ENCODE measurements at regions not wholly inside any gene's neighbourhood (a gene's known extent, or its start where the extent isn't known, plus 50 kb on each side); places are given as distances from the start of the nearest gene placed in this dataset.

- ATAC-seq (no peak), FAIRE-seq (no peak), DNase-seq (no peak)
- intact Hi-C loops (cut with DNase I): no loop called here
- TF ChIP-seq, protein P1, sequence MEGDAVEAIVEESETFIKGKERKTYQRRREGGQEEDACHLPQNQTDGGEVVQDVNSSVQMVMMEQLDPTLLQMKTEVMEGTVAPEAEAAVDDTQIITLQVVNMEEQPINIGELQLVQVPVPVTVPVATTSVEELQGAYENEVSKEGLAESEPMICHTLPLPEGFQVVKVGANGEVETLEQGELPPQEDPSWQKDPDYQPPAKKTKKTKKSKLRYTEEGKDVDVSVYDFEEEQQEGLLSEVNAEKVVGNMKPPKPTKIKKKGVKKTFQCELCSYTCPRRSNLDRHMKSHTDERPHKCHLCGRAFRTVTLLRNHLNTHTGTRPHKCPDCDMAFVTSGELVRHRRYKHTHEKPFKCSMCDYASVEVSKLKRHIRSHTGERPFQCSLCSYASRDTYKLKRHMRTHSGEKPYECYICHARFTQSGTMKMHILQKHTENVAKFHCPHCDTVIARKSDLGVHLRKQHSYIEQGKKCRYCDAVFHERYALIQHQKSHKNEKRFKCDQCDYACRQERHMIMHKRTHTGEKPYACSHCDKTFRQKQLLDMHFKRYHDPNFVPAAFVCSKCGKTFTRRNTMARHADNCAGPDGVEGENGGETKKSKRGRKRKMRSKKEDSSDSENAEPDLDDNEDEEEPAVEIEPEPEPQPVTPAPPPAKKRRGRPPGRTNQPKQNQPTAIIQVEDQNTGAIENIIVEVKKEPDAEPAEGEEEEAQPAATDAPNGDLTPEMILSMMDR (IDR thresholded peaks at IDR 0.05): no peak
- Histone ChIP-seq H3K27me3 (no peaks in the 10 kb centered on the region), H3K27ac (no peak overlapping the region), H3K4me1 (no peaks in the 10 kb centered on the region), H3K4me3 (no peak overlapping the region), H3K36me3 (no peaks in the 10 kb centered on the region), H3K9me3 (no peaks in the 10 kb centered on the region)
- WGBS, 2 donors: 75 to 90% methylated on average over 6 of the region's 6 CpGs
Observed at GRCh38 chr14:41393512-41393911, 213.2 kb upstream of the LRFN5 start.

DNA sequence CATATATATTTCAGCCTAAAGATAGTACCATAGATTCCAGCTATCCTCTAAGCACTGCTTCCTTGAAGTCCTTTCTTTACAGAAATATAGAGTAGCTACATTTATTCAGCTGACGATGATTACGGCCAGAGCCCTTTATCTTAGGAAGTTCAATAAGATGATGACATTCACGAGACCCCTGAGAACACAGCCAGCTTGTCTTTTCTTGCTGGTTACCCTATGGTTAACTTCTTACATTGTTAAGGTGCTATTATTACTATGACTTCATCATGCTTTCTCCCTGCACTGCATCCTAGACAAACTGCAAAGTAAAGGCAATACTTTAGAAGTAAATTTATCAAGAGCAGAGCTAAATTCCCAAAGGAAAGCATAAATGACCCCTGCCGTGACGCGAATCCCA is 214.4 kb upstream of the LRFN5 start:
- Histone ChIP-seq H3K9me3 (no peaks in the 10 kb centered on the region), H3K36me3 (no peaks in the 10 kb centered on the region), H3K27me3 (no peaks in the 10 kb centered on the region), H3K27ac (no peak overlapping the region), H3K4me3 (no peak overlapping the region), H3K4me1 (no peaks in the 10 kb centered on the region)
- FAIRE-seq: no peak
- 58 to 76% methylated on average over 6 of the region's 6 CpGs for WGBS, 2 donors
- TF ChIP-seq, protein P1 (IDR thresholded peaks at IDR 0.05): no peak
- intact Hi-C loops (cut with DNase I): no loop called here
- no peak for ATAC-seq
- DNase-seq: no peak

DNA sequence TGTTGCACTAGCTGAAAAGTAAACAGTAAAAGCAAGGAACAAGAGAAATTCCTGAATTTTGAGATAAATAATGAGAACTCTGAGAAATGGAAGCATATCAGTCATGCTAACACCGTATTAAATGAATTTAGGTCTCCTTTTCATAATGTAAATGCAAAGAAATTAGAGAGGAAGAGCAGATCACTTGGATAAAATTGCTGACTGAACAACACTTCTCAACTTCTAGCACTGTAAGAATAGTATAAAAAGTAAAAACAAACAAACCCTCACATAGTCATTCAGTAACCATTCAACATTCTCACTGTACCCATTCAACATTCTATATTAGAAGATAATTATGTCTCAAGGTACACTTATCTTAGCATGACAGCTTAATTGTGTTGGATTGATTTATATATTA is 217.3 kb upstream of the LRFN5 start:
- Histone ChIP-seq H3K9me3 (no peaks in the 10 kb centered on the region), H3K27me3 (no peaks in the 10 kb centered on the region), H3K4me3 (no peak overlapping the region), H3K36me3 (no peaks in the 10 kb centered on the region), H3K4me1 (no peaks in the 10 kb centered on the region), H3K27ac (no peak overlapping the region)
- DNase-seq (no peak), ATAC-seq (no peak), FAIRE-seq (no peak)
- TF ChIP-seq, protein P1 (IDR thresholded peaks at IDR 0.05): no peak
- intact Hi-C loops (cut with DNase I): no loop called here
- 47 to 49% methylated on average over 1 of the region's 1 CpG for WGBS, 2 donors

DNA sequence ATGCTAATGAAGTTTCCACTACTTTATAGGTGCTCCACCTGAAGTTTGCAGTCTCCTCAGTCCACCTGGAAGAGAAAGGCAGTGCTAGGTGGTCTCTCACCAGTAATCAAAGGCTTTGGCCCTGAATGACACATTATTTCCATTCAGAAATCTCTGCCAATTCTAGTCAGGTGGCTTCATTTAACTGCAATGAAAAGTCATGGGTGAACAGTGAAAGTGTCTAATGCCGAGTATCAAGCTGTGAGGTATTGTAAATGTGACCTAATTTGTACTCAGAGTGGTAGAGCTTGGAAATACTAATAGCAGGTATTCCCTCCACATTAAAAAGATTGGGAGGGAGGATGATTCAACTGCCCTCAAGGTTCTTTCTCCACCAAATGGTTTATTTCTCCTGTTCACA is 220.9 kb upstream of the LRFN5 start:
- H3K9me3 ChIP-seq: no peaks in the 10 kb centered on the region
- TF ChIP-seq, protein P1 (IDR thresholded peaks at IDR 0.05): no peak
- DNase-seq (no peak), ATAC-seq (no peak), FAIRE-seq (no peak)
- no peak overlapping the region for H3K27ac ChIP-seq
- intact Hi-C loops (cut with DNase I): no loop called here
- no peaks in the 10 kb centered on the region for H3K4me1 ChIP-seq
- H3K4me3 ChIP-seq: no peak overlapping the region
- H3K27me3 ChIP-seq: no peaks in the 10 kb centered on the region
- 61 to 73% methylated on average over 1 of the region's 1 CpG for WGBS, 2 donors
- no peaks in the 10 kb centered on the region for H3K36me3 ChIP-seq

- no peaks in the 10 kb centered on the region for H3K36me3 ChIP-seq
- intact Hi-C loops (cut with DNase I): no loop called here
- no peak for ATAC-seq
- TF ChIP-seq, protein P1 (IDR thresholded peaks at IDR 0.05): no peak
- FAIRE-seq: no peak
- H3K9me3 ChIP-seq: no peaks in the 10 kb centered on the region
- no peak for DNase-seq
- no peaks in the 10 kb centered on the region for H3K4me1 ChIP-seq
- H3K4me3 ChIP-seq: no peak overlapping the region
- no peak overlapping the region for H3K27ac ChIP-seq
- no peaks in the 10 kb centered on the region for H3K27me3 ChIP-seq
Observed at GRCh38 chr14:41380017-41380416, 226.7 kb upstream of the LRFN5 start.

Measured in pancreas (tissue), 10 donors.